ENCODE measurements at regions not wholly inside any gene's neighbourhood (a gene's known extent, or its start where the extent isn't known, plus 50 kb on each side); places are given as distances from the start of the nearest gene placed in this dataset.

- DNase-seq: no peak
Observed at GRCh38 chr2:59528525-59528924, 1024.9 kb downstream of the BCL11A start.

- no peak for DNase-seq
Observed at GRCh38 chr2:59502981-59503380, 1050.5 kb downstream of the BCL11A start.

- DNase-seq: no peak
Observed at GRCh38 chr2:59490994-59491393, 1062.5 kb downstream of the BCL11A start.

GRCh38 chr2:59490192-59490591 is 1063.3 kb downstream of the BCL11A start:
- DNase-seq: no peak

GRCh38 chr2:59484673-59485072 is 1068.8 kb downstream of the BCL11A start:
- DNase-seq: no peak

GRCh38 chr2:59463426-59463825 is 1090.0 kb downstream of the BCL11A start:
- DNase-seq: no peak

- no peak for DNase-seq
Observed at GRCh38 chr2:59462422-59463197, 1090.8 kb downstream of the BCL11A start.

- DNase-seq: no peak
Observed at GRCh38 chr2:59461127-59461526, 1092.3 kb downstream of the BCL11A start.

GRCh38 chr2:59458800-59459199 is 1094.7 kb downstream of the BCL11A start:
- DNase-seq: no peak

- DNase-seq: no peak
Observed at GRCh38 chr2:59456285-59456684, 1097.2 kb downstream of the BCL11A start.

- no peak for DNase-seq
Observed at GRCh38 chr2:59449274-59449673, 1104.2 kb downstream of the BCL11A start.

- DNase-seq: no peak
Observed at GRCh38 chr2:59440491-59440890, 1113.0 kb downstream of the BCL11A start.

- DNase-seq: no peak
Observed at GRCh38 chr2:59435635-59436034, 1117.8 kb downstream of the BCL11A start.

- no peak for DNase-seq
Observed at GRCh38 chr2:59428940-59429339, 1124.5 kb downstream of the BCL11A start.

GRCh38 chr2:59427980-59428379 is 1125.5 kb downstream of the BCL11A start:
- no peak for DNase-seq

- no peak for DNase-seq
Observed at GRCh38 chr2:59425247-59425646, 1128.2 kb downstream of the BCL11A start.

- DNase-seq: no peak
Observed at GRCh38 chr2:59413751-59414570, 1139.5 kb downstream of the BCL11A start.

GRCh38 chr2:59399126-59399525 is 1154.3 kb downstream of the BCL11A start:
- no peak for DNase-seq

- DNase-seq: no peak
Observed at GRCh38 chr2:59398081-59398480, 1155.4 kb downstream of the BCL11A start.

- no peak for DNase-seq
Observed at GRCh38 chr2:59395119-59395518, 1154.0 kb upstream of the FANCL start.

GRCh38 chr2:59391896-59392295 is 1150.8 kb upstream of the FANCL start:
- no peak for DNase-seq

GRCh38 chr2:59390581-59390980 is 1149.5 kb upstream of the FANCL start:
- no peak for DNase-seq

GRCh38 chr2:59389240-59389639 is 1148.1 kb upstream of the FANCL start:
- DNase-seq: no peak

GRCh38 chr2:59385971-59386370 is 1144.8 kb upstream of the FANCL start:
- no peak for DNase-seq
